ENCODE measurements at regions not wholly inside any gene's neighbourhood (a gene's known extent, or its start where the extent isn't known, plus 50 kb on each side); places are given as distances from the start of the nearest gene placed in this dataset.

- H3K9me3 ChIP-seq (ENCODE audit: control insufficient read depth in 2 of 2, low read length in 2 of 2) = no peaks in the 10 kb centered on the region
- no peak overlapping the region for H3K4me3 ChIP-seq (ENCODE audit: low read length in 2 of 2)
- peaks cover 3% of the 10 kb centered on the region for H3K4me1 ChIP-seq (ENCODE audit: control insufficient read depth, insufficient read depth, low read length)
- H3K27ac ChIP-seq (ENCODE audit: low read length) = no peak overlapping the region
- H3K9ac ChIP-seq (ENCODE audit: low read length in 2 of 2) = no peak overlapping the region
- H3K36me3 ChIP-seq (ENCODE audit: control insufficient read depth in 2 of 2, insufficient read depth in 2 of 2, low read length in 2 of 2) = no peaks in the 10 kb centered on the region
- H3K27me3 ChIP-seq (ENCODE audit: control insufficient read depth in 1 of 2, insufficient read depth in 2 of 2, low read length in 2 of 2) = no peaks in the 10 kb centered on the region
These were observed 104.2 kb upstream of the DST start for GRCh38 chr6:56746767-56747504.

GRCh38 chr6:56745971-56746370 lies 103.3 kb upstream of the DST start:
- Histone ChIP-seq H3K27me3 (ENCODE audit: control insufficient read depth in 1 of 2, insufficient read depth in 2 of 2, low read length in 2 of 2) (no peaks in the 10 kb centered on the region), H3K4me3 (ENCODE audit: low read length in 2 of 2) (no peak overlapping the region), H3K9ac (ENCODE audit: low read length in 2 of 2) (no peak overlapping the region), H3K27ac (ENCODE audit: low read length) (no peak overlapping the region), H3K9me3 (ENCODE audit: control insufficient read depth in 2 of 2, low read length in 2 of 2) (no peaks in the 10 kb centered on the region), H3K4me1 (ENCODE audit: control insufficient read depth, insufficient read depth, low read length) (peaks cover 3% of the 10 kb centered on the region), H3K36me3 (ENCODE audit: control insufficient read depth in 2 of 2, insufficient read depth in 2 of 2, low read length in 2 of 2) (no peaks in the 10 kb centered on the region)

- no peaks in the 10 kb centered on the region for H3K9me3 ChIP-seq (ENCODE audit: control insufficient read depth in 2 of 2, low read length in 2 of 2)
- H3K4me3 ChIP-seq (ENCODE audit: low read length in 2 of 2) = no peak overlapping the region
- H3K36me3 ChIP-seq (ENCODE audit: control insufficient read depth in 2 of 2, insufficient read depth in 2 of 2, low read length in 2 of 2) = no peaks in the 10 kb centered on the region
- peaks cover 6% of the 10 kb centered on the region for H3K4me1 ChIP-seq (ENCODE audit: control insufficient read depth, insufficient read depth, low read length)
- H3K27ac ChIP-seq (ENCODE audit: low read length) = no peak overlapping the region
- H3K9ac ChIP-seq (ENCODE audit: low read length in 2 of 2) = no peak overlapping the region
- H3K27me3 ChIP-seq (ENCODE audit: control insufficient read depth in 1 of 2, insufficient read depth in 2 of 2, low read length in 2 of 2) = no peaks in the 10 kb centered on the region
These were observed 102.4 kb upstream of the DST start for GRCh38 chr6:56745081-56745480.

GRCh38 chr6:56744528-56744927 lies 101.8 kb upstream of the DST start:
- Histone ChIP-seq H3K4me1 (ENCODE audit: control insufficient read depth, insufficient read depth, low read length) (peaks cover 6% of the 10 kb centered on the region), H3K9ac (ENCODE audit: low read length in 2 of 2) (no peak overlapping the region), H3K4me3 (ENCODE audit: low read length in 2 of 2) (no peak overlapping the region), H3K27me3 (ENCODE audit: control insufficient read depth in 1 of 2, insufficient read depth in 2 of 2, low read length in 2 of 2) (no peaks in the 10 kb centered on the region), H3K9me3 (ENCODE audit: control insufficient read depth in 2 of 2, low read length in 2 of 2) (no peaks in the 10 kb centered on the region), H3K36me3 (ENCODE audit: control insufficient read depth in 2 of 2, insufficient read depth in 2 of 2, low read length in 2 of 2) (no peaks in the 10 kb centered on the region), H3K27ac (ENCODE audit: low read length) (no peak overlapping the region)

GRCh38 chr6:56742122-56742791 lies 99.6 kb upstream of the DST start:
- Histone ChIP-seq H3K36me3 (ENCODE audit: control insufficient read depth in 2 of 2, insufficient read depth in 2 of 2, low read length in 2 of 2) (no peaks in the 10 kb centered on the region), H3K27me3 (ENCODE audit: control insufficient read depth in 1 of 2, insufficient read depth in 2 of 2, low read length in 2 of 2) (no peaks in the 10 kb centered on the region), H3K4me1 (ENCODE audit: control insufficient read depth, insufficient read depth, low read length) (peaks cover 6% of the 10 kb centered on the region), H3K4me3 (ENCODE audit: low read length in 2 of 2) (peak overlapping the region; percentile 63 to 66), H3K9me3 (ENCODE audit: control insufficient read depth in 2 of 2, low read length in 2 of 2) (no peaks in the 10 kb centered on the region), H3K27ac (ENCODE audit: low read length) (peak overlapping the region; percentile 32), H3K9ac (ENCODE audit: low read length in 2 of 2) (peak overlapping the region in 1 of 2 donors; percentile 31)

- no peaks in the 10 kb centered on the region for H3K27me3 ChIP-seq (ENCODE audit: control insufficient read depth in 1 of 2, insufficient read depth in 2 of 2, low read length in 2 of 2)
- no peaks in the 10 kb centered on the region for H3K9me3 ChIP-seq (ENCODE audit: control insufficient read depth in 2 of 2, low read length in 2 of 2)
- H3K27ac ChIP-seq (ENCODE audit: low read length) = no peak overlapping the region
- H3K4me1 ChIP-seq (ENCODE audit: control insufficient read depth, insufficient read depth, low read length) = peaks cover 6% of the 10 kb centered on the region
- no peak overlapping the region for H3K9ac ChIP-seq (ENCODE audit: low read length in 2 of 2)
- H3K4me3 ChIP-seq (ENCODE audit: low read length in 2 of 2) = no peak overlapping the region
- H3K36me3 ChIP-seq (ENCODE audit: control insufficient read depth in 2 of 2, insufficient read depth in 2 of 2, low read length in 2 of 2) = no peaks in the 10 kb centered on the region
These were observed 98.8 kb upstream of the DST start for GRCh38 chr6:56741472-56741871.

GRCh38 chr6:56739836-56740815 lies 97.4 kb upstream of the DST start:
- no peak overlapping the region for H3K4me3 ChIP-seq (ENCODE audit: low read length in 2 of 2)
- H3K27me3 ChIP-seq (ENCODE audit: control insufficient read depth in 1 of 2, insufficient read depth in 2 of 2, low read length in 2 of 2) = no peaks in the 10 kb centered on the region
- no peaks in the 10 kb centered on the region for H3K9me3 ChIP-seq (ENCODE audit: control insufficient read depth in 2 of 2, low read length in 2 of 2)
- H3K4me1 ChIP-seq (ENCODE audit: control insufficient read depth, insufficient read depth, low read length) = peaks cover 6% of the 10 kb centered on the region
- no peak overlapping the region for H3K27ac ChIP-seq (ENCODE audit: low read length)
- H3K36me3 ChIP-seq (ENCODE audit: control insufficient read depth in 2 of 2, insufficient read depth in 2 of 2, low read length in 2 of 2) = no peaks in the 10 kb centered on the region
- H3K9ac ChIP-seq (ENCODE audit: low read length in 2 of 2) = no peak overlapping the region

- Histone ChIP-seq H3K27ac (ENCODE audit: low read length) (no peak overlapping the region), H3K9me3 (ENCODE audit: control insufficient read depth in 2 of 2, low read length in 2 of 2) (no peaks in the 10 kb centered on the region), H3K4me3 (ENCODE audit: low read length in 2 of 2) (no peak overlapping the region), H3K36me3 (ENCODE audit: control insufficient read depth in 2 of 2, insufficient read depth in 2 of 2, low read length in 2 of 2) (no peaks in the 10 kb centered on the region), H3K9ac (ENCODE audit: low read length in 2 of 2) (no peak overlapping the region), H3K27me3 (ENCODE audit: control insufficient read depth in 1 of 2, insufficient read depth in 2 of 2, low read length in 2 of 2) (no peaks in the 10 kb centered on the region), H3K4me1 (ENCODE audit: control insufficient read depth, insufficient read depth, low read length) (peaks cover 7% of the 10 kb centered on the region)
These were observed 94.1 kb upstream of the DST start for GRCh38 chr6:56736804-56737203.

- H3K36me3 ChIP-seq (ENCODE audit: control insufficient read depth in 2 of 2, insufficient read depth in 2 of 2, low read length in 2 of 2) = no peaks in the 10 kb centered on the region
- H3K9ac ChIP-seq (ENCODE audit: low read length in 2 of 2) = no peak overlapping the region
- H3K4me3 ChIP-seq (ENCODE audit: low read length in 2 of 2) = no peak overlapping the region
- H3K9me3 ChIP-seq (ENCODE audit: control insufficient read depth in 2 of 2, low read length in 2 of 2) = no peaks in the 10 kb centered on the region
- H3K27me3 ChIP-seq (ENCODE audit: control insufficient read depth in 1 of 2, insufficient read depth in 2 of 2, low read length in 2 of 2) = no peaks in the 10 kb centered on the region
- H3K27ac ChIP-seq (ENCODE audit: low read length) = no peak overlapping the region
- peaks cover 4% of the 10 kb centered on the region for H3K4me1 ChIP-seq (ENCODE audit: control insufficient read depth, insufficient read depth, low read length)
These were observed 91.6 kb upstream of the DST start for GRCh38 chr6:56734335-56734734.

- Histone ChIP-seq H3K4me3 (ENCODE audit: low read length in 2 of 2) (no peak overlapping the region), H3K9ac (ENCODE audit: low read length in 2 of 2) (no peak overlapping the region), H3K9me3 (ENCODE audit: control insufficient read depth in 2 of 2, low read length in 2 of 2) (no peaks in the 10 kb centered on the region), H3K36me3 (ENCODE audit: control insufficient read depth in 2 of 2, insufficient read depth in 2 of 2, low read length in 2 of 2) (no peaks in the 10 kb centered on the region), H3K4me1 (ENCODE audit: control insufficient read depth, insufficient read depth, low read length) (peaks cover 4% of the 10 kb centered on the region), H3K27ac (ENCODE audit: low read length) (no peak overlapping the region), H3K27me3 (ENCODE audit: control insufficient read depth in 1 of 2, insufficient read depth in 2 of 2, low read length in 2 of 2) (no peaks in the 10 kb centered on the region)
These were observed 90.6 kb upstream of the DST start for GRCh38 chr6:56733211-56733697.

All from stomach smooth muscle (tissue), 2 donors.